Activated CD8-positive, alpha-beta T cell treated with anti-CD3 and anti-CD28 coated beads for 36 hours (primary cell): ENCODE measurements at regions not wholly inside any gene's neighbourhood (a gene's known extent, or its start where the extent isn't known, plus 50 kb on each side); places are given as distances from the start of the nearest gene placed in this dataset.

ENCODE experiments used
- ATAC-seq: fragments of 200-7000 bp; cut with Tn5 transposase; one replicate; pipeline ENCODE4 v1.10.0; 2021; ENCODE audit warnings: mild to moderate bottlenecking, moderate library complexity
- CTCF ChIA-PET: fragments of 350-600 bp; sonication (Branson Sonifier 250); formaldehyde crosslinking; loops from one replicate; lab custom pipeline; 2021; ENCODE audit warnings: antibody characterized with exemption; lab: Charles Lee
- POLR2A ChIA-PET: fragments of 350-600 bp; sonication (Branson Sonifier 250); formaldehyde crosslinking; loops from one replicate; lab custom pipeline; 2021; ENCODE audit warnings: antibody characterized with exemption; lab: Charles Lee
- DNase-seq: peaks from one replicate; pipeline ENCODE4 v3.0.0-alpha.2; 2020
- H3K27ac Mint-ChIP-seq: one replicate; pipeline ENCODE4 v1.8.0; 2021; ENCODE audit warnings: mild to moderate bottlenecking, mixed read lengths
- H3K27me3 Mint-ChIP-seq: one replicate; pipeline ENCODE4 v1.8.0; 2021; ENCODE audit warnings: mixed read lengths
- H3K36me3 Mint-ChIP-seq: one replicate; pipeline ENCODE4 v1.8.0; 2021; ENCODE audit warnings: low read depth, mixed read lengths
- H3K4me1 Mint-ChIP-seq: one replicate; pipeline ENCODE4 v1.8.0; 2021; ENCODE audit warnings: low read depth, mixed read lengths
- H3K4me3 Mint-ChIP-seq: one replicate; pipeline ENCODE4 v1.8.0; 2021; ENCODE audit warnings: mild to moderate bottlenecking, moderate library complexity, mixed read lengths
- H3K9me3 Mint-ChIP-seq: one replicate; pipeline ENCODE4 v1.8.0; 2021; ENCODE audit warnings: mixed read lengths
- intact Hi-C: fragments of 100-400 bp; cut with micrococcal nuclease; formaldehyde crosslinking; loops from one replicate; pipeline ENCODE4 v1.10.0; 2022
- TF ChIP-seq, protein P1 (sequence below): fragments of 200-600 bp; IDR thresholded peaks from one replicate; pipeline ENCODE4 v1.8.0; 2022; ENCODE audit warnings: antibody characterized with exemption, mild to moderate bottlenecking

DNA sequence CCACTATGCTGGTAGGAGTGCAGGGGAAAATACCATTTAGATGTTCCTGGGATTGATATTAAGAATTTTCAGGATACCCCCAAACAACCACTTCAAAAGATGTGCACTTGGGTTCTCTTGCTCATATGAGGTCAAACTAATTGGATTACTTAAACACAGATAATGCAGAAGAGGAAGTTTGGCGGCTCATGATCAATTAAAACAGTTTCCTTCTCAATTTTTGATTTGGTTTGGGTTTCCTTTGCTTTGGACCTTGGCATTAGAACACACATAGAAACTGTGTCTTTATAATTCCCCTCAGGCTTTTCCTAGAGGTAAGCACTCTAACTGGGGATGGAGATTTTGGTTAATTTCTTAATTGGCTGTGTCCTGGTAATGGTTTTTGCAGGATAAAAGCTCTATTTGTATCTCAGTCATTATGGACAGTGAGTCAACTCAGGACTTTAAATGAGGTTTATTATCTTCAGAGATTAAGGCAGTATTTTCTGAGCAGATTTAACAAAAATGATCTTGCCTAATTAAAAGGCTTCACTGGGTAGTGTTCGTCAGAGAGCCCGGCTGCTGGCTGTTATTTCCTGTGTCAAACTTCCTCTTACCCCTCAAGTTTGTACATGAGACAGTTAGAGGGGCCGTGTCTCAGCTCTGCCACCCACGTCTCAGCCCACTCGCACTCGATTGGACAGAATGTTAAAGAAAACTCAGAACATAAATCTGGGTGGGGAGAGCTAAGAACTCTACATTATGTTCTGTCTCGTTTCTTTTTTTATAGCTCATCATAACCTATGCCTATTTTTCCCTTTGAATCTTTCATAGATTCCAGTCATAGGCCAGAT lies 50.3 kb upstream of the PREP start:
- intact Hi-C loops: no loop called here
- TF ChIP-seq, protein P1, sequence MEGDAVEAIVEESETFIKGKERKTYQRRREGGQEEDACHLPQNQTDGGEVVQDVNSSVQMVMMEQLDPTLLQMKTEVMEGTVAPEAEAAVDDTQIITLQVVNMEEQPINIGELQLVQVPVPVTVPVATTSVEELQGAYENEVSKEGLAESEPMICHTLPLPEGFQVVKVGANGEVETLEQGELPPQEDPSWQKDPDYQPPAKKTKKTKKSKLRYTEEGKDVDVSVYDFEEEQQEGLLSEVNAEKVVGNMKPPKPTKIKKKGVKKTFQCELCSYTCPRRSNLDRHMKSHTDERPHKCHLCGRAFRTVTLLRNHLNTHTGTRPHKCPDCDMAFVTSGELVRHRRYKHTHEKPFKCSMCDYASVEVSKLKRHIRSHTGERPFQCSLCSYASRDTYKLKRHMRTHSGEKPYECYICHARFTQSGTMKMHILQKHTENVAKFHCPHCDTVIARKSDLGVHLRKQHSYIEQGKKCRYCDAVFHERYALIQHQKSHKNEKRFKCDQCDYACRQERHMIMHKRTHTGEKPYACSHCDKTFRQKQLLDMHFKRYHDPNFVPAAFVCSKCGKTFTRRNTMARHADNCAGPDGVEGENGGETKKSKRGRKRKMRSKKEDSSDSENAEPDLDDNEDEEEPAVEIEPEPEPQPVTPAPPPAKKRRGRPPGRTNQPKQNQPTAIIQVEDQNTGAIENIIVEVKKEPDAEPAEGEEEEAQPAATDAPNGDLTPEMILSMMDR: no peak
- Mint-ChIP-seq H3K4me3 (peak overlapping the region; percentile 74), H3K4me1 (peaks cover 33% of the 10 kb centered on the region), H3K27ac (peak overlapping the region; percentile 85), H3K27me3 (no peaks in the 10 kb centered on the region), H3K9me3 (no peaks in the 10 kb centered on the region), H3K36me3 (peaks cover 4% of the 10 kb centered on the region)
- CTCF ChIA-PET: interaction anchor here (0.7 to 3.4 kb wide), 6 partner anchors 9 to 541 kb away, joined by 3 to 22 read pairs (median 3); partner anchors contain the start of gene PREP
- POLR2A ChIA-PET: interaction anchor here (0.9 to 1.0 kb wide), 2 partner anchors 31 to 357 kb away, joined by 3 read pairs; no protein-coding TSS in a partner anchor
- DNase-seq (peak; percentile 85), ATAC-seq (peak; percentile 94)
